ENCODE measurements at regions not wholly inside any gene's neighbourhood (a gene's known extent, or its start where the extent isn't known, plus 50 kb on each side); places are given as distances from the start of the nearest gene placed in this dataset.

DNA sequence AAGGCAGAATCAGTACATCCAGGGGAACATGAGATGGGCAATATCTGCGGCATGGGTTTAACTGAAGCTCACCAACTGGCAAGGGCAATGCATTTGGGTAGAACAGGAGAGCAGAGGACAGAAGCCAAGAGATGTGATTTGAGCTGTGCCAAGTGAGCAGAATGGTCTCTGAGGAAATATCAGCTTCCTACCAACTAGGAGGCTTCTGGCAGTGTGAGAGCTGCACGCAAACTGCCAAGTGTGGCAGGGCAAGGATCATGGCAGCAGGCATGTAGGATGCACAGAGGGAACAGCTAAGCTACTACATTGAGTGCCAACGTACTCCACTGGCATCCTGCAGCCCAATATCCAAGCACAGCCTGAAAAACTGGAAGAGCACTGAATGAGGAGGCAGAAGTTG lies 1036.5 kb downstream of the TUSC7 start:
- no peak overlapping the region for H3K4me3 ChIP-seq
- no peak overlapping the region for H3K27ac ChIP-seq

DNA sequence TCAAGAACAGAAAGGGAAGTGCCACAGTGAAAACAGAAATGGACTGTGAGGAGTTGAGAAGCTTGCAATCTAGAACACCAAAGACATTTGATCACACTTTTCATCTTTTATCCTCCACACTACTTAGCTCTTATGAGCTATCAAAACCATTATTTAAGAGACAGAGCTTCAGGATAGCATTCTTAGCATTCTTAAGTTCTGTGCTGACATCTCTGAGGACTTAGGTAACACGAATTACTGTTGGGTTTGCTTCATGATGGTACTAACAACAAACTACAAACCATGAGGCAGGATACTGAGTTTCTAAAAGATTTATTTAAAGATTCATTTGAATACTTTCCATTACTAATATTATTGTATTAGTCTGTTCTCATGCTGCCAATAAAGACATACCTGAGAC lies 1038.6 kb downstream of the TUSC7 start:
- no peak overlapping the region for H3K27ac ChIP-seq
- no peak overlapping the region for H3K4me3 ChIP-seq

DNA sequence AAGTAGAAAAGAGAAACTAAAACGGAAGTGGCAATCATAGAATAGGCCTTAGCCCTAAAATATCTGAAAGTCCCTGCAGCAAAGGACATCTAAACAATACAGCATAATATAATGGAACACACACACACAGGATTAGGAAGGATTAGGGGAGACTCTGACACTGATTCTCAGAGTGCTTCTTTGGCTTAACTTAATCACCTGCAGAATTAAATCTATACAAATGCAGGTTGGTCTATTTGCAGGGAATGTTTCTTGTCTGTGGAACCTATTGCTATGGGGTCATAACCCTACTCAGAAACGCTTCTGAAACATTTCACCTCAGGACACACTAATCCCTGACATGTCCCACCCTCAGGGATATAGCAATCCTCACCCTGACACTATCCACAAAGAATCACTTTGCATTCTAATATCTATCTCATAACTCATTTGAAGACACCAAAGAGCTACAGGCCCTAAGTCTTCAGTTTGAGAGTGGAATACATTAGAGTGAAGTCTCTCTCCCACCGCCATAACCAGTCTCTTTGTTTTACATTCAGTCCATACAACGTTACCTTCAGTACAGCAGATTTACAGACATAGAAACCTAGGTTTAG lies 1041.2 kb downstream of the TUSC7 start:
- Histone ChIP-seq H3K4me3 (no peak overlapping the region), H3K27ac (no peak overlapping the region)

DNA sequence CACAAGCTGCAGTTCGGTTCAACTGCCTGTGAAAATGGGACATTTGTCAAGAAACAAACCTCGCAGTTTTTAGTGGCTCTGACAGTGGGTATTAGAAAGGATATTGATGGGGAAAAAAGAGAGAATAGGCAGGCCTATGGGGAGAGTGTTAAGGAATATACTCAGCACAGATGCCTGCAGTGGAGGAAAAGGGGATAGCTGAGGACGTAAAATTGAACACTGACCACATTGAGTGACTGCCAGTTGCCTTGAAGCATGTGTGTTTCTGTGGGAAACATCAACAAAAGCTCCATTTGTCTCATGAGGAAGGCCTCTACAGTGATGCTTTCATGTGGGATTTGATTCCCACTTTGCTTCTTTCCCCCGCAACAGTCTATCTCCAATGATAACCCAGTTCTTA lies 1042.1 kb downstream of the TUSC7 start:
- H3K27ac ChIP-seq = no peak overlapping the region
- H3K4me3 ChIP-seq = no peak overlapping the region

DNA sequence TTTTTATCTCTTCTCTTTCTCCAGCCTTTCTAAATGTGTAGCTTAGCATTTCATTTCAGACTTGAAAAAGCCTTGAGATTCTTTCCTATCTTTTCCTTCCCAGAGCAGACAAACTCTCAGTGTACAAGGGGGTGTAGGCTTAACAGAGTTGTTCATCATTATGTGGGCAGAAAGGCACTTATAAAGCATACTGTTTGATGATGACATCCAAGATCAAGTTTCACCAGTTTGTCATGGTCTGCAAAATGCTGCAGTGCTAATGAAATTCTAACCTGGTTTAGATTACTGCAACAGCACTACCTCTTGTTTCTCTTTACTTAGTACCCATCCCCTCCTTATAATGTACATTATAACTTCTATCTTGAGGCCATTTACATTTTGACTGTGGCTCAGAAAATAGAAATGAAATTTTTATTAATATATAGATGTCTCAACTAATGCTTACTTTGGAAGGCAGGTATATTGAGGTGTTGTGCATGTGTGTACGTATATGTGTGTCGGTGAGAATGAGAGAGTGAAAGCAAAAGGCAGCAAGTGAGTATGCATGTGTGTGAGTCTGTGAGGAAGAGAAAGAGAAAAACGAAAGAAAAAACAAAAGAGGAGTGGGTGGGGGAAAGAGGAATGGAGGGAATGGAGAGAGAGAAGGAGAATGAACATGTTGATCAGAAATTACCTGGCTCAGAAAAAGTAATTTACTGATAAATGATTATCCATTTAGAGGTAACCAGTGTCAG lies 1043.6 kb downstream of the TUSC7 start:
- H3K27ac ChIP-seq = no peak overlapping the region
- H3K4me3 ChIP-seq = no peak overlapping the region

DNA sequence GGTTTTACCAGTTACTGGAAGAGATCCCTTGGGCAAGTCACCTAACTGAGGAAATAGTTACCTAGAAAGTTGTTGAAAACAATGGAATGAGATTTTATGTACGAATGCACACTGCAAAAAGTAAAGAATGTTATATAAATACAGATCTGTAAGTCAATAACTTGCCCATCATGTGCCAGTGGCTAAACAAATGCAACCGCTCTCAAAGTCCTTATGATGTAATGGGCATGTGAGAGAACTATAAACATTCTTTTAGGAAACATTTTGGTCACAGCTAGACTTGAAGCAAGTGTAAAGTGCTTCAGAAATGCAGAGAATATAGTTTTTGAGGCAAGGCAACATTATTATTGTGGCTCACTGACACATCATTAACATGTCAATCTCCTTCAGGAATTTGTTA lies 1044.5 kb downstream of the TUSC7 start:
- H3K4me3 ChIP-seq = no peak overlapping the region
- H3K27ac ChIP-seq = no peak overlapping the region

DNA sequence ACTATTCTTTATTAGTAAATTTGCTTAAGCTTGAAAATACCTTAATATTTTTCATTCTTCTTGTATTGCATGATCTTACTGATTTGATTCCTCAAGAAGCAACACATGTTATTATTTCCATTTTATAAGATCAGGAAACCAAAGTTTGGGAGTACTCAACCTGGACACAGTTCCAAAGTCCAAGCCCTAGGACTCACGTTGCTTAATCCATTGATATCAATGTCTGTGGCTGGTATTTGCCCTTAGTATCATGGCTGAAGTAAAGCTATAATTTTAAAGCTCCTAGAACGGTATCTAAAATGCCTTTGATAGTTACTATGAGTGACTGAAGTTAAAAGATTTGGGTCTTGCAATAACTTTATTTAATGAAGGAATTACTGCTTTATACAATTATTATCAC lies 1045.3 kb downstream of the TUSC7 start:
- Histone ChIP-seq H3K27ac (no peak overlapping the region), H3K4me3 (no peak overlapping the region)

DNA sequence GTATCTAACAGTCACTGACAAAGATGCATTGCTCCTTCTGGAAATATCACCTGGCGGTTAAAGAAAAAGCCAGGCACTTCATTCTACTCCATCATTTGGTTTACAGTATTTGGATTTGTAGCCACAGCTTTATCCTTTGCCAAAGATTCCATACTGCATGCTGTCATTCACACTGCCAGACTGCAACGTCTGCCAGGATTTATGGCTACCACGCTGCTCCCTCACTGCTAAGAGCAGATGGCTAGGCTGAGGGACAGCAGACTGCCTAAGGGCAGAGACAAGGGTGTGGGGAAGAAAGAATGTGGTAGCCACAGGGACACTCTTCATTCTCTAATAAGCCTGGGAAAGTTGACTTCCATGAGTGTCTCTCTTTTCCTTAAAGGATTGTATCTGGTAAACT lies 1047.0 kb downstream of the TUSC7 start:
- Histone ChIP-seq H3K27ac (no peak overlapping the region), H3K4me3 (no peak overlapping the region)

DNA sequence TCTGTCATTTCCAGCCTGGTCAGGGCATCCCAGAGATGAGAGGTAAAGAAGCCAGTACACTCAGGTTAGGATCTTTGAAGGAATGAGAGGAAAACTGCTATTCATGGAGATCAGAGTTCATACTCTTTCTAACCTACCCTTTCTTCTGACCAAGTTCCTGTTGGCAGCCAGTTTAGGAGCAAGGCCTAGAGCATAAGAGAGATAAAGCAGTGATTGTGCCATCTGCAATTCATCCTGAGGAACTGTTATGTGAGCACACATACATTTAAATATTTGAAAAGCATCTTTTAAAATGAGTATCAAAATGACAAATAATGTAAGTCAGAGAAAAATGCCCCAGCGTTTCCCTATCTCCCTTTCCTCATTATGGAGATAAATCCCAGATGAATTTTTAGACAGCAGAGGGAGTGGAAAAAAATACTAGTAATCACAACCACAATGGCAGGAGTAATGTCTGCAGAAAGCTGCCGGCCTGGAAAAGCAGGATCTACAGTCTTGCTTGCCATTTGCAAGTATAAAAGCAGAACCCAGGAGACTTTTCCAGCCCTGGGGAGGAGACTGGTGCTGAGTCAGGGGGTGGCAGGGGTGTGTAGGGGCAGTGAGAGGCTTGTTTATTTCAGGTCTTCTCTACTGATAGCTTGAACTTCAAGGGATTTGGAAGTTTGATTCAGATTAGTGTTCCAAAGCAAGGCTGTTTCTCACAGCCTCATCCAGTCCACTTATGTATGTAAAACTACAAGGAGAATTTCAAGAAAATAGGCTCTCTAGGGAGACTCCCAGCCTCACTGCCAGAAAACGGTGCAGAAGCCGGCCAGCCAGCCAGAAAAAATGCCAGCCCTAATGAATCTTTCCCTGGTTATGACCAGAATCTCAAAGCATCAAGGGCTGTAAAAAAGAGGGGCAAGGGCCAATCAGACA lies 1052.4 kb downstream of the TUSC7 start:
- H3K4me3 ChIP-seq = no peak overlapping the region
- no peak overlapping the region for H3K27ac ChIP-seq

DNA sequence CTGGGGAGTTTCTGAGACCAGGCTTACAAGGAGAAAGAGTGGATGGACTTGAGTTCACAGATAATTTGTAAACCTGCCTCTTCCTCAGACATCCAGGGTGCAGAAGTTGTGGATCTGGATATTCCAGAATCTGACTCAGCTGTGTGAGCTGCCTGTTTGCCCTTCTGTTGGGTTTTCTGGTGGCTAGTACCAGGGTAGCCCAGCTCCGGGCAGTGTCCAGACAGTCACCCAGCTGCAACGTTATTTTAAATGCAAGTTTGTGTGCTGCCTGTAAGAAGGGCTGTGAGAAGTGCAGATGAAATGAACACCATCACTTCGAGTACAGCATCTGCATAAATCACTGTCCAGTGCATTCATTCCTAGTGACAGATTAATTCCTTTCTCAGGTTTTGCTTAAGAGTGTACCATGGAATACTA lies 1053.0 kb downstream of the TUSC7 start:
- Histone ChIP-seq H3K27ac (no peak overlapping the region), H3K4me3 (no peak overlapping the region)

DNA sequence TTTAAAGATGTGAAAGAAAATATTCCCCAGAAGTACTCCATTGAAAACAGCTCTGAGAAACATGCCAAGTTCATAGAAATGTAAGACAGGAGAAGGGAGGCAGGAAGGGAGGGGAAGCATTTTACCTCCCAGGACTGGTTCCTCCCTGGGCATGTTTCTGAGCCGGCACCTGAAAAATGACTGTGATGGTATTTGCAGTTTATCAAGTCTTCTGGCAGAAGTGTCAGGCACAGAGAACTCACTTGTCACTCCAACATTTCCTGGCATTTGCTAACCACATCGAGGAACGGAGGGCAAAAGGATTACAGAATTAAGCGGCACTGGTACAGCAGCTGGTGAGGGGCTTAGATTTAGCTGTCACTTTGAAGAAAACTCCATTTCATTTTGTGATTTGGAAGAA lies 1054.0 kb downstream of the TUSC7 start:
- Histone ChIP-seq H3K4me3 (no peak overlapping the region), H3K27ac (no peak overlapping the region)

DNA sequence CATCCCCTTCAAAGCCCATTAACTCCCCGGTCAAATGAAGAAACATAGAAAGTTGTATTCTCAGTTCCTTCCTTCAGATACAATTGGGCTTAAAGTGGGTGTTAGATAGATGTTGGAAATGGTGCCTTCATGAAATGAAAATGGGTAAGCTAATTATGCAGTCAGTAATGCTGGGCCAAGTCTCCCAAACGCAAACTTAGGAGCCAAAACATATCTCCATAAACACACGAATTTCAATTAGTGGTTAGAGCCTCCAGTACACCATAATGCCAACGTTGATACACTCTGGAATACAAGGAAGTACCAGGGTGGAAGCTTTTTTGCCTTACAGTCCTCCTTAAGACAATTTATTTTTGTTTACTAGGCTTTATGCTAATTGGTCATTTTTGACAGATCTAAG lies 1059.0 kb downstream of the TUSC7 start:
- Histone ChIP-seq H3K4me3 (no peak overlapping the region), H3K27ac (no peak overlapping the region)

DNA sequence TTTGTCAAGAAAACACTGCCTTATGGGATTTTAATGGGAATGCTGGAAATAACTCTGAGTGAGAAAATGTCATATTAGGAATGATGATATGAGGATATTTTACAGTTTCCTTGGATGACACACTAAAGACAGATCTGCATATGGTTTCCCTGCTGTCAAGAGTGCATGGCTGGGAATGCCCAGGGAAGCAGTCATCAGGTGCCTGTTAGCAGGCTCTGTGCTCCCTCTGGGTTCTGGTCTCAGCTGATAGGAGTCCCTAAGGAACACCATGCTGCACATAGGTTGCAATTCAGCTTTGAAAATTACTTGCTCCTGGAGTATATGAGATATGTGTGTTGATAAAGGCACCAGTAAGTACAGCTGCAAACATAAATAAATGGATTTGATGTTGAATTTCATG lies 1064.6 kb downstream of the TUSC7 start:
- Histone ChIP-seq H3K4me3 (no peak overlapping the region), H3K27ac (no peak overlapping the region)

DNA sequence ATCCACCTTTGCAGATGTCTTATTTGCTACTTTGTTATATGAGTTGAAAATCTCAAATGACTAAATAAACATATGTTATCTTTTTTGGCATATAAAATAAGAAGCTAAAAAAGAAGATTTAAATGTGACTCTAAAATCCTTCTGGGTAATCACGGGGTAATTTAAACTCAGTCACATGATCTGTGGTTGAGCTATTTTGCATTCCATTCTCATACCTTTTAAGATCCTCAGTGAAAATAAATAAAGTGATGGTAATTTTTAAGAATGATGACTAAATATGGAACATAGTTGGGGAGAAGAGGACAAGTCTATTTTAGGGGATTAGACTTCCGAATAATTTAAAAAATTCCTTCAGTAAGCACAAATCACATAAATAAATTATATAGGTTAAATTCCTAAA lies 1076.8 kb downstream of the TUSC7 start:
- Histone ChIP-seq H3K27ac (no peak overlapping the region), H3K4me3 (no peak overlapping the region)

DNA sequence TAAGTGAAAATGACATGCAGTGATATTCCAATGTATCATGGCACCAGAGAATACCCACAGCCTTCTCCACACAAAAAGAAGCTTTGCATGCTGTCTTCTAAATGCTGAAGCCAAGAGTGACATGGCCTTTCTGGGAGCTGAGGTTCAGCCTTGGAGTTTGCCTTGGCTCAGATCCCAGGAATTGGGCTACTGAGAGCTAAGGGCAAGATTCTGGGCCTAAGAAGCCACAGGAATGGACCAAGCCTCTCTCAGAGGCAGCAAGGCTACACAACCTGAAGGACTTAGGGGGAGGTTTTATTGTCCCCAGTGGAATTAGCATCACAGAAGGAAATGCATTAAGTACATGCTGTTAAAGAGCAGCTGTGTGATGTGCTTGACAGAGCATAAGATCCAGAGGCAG lies 1078.5 kb downstream of the TUSC7 start:
- H3K4me3 ChIP-seq = no peak overlapping the region
- H3K27ac ChIP-seq = no peak overlapping the region

DNA sequence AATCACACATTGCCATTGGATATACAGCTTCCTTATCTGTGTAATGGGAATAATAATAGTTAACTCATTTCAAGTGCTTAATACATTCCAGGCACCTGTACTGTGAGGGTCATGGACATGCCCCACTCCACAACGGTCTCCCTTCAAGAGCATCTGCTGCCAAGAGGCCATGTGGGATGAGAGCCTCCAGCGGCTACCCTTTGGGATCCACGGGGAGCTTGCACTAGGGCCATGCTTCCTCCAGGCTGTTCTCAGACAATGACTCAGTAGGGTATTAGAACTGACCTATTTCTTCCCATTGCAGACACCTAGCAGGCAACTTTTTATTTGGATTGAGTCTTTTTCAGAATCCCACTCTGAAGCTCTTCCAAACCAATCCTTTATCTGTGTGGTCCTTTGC lies 1078.9 kb downstream of the TUSC7 start:
- no peak overlapping the region for H3K4me3 ChIP-seq
- no peak overlapping the region for H3K27ac ChIP-seq

DNA sequence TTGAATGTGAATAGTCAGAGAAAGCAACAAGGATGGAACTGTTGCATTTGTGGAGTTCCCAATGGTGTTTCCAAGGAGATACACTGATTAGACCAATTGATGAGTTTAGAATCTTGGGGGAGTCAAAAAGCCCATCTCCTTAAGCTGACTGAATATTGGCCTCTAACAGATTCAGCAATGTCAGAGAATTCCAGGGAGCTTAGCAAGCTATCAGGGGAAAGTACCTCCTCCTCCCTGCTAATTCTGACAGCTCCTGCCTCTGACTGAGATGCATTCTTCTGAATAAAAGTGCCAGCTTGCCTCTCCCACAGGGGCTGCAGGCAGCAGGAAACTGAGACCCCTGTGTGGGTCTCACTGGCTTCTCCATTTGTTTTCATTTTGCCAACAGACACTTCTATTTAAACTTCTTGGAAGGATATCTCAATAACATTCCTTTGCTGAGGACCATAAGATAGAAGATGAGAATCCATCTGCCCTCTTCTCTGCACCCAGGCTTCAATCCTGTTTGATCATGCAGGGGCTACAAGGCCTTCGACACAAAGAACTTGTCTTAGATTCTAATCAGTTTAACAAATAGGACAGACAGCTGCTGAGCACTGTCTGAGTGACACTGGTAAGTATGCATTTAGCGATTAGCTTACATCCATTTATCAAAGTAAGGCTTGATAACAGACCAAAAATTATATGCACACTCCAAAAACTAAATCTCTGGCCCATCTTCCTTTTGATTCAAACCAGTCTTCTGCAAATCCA lies 1080.8 kb downstream of the TUSC7 start:
- H3K4me3 ChIP-seq = no peak overlapping the region
- H3K27ac ChIP-seq = no peak overlapping the region

DNA sequence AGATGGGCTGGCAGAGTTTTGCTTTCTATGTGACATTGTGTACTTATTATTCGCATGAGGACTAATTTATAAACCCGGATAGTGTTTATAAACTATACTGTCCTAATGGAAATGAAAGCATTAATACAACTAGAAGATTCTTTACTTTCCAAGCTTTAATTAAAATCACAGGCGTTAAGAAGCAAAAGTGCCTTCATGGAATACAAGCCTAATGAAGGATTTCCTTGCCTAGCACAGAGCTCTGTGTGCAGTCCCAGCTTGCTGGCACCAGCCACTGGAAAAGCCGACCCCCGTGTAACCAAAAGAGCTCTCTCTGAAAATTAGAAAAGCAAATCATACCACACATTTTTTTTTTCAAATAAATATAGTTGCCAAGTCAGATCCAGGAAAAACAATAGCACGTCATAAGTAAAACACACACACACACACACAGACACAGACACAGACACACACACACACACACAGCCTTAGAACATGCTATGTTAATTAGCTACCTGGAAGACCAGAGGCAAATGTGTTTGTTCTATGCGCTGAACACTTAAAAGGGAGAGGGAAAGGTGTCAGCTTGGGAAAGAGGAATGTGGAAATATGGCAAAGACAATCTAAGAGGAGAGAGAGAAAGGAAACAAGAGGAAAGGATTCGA lies 1084.2 kb downstream of the TUSC7 start:
- Histone ChIP-seq H3K27ac (no peak overlapping the region), H3K4me3 (no peak overlapping the region)

DNA sequence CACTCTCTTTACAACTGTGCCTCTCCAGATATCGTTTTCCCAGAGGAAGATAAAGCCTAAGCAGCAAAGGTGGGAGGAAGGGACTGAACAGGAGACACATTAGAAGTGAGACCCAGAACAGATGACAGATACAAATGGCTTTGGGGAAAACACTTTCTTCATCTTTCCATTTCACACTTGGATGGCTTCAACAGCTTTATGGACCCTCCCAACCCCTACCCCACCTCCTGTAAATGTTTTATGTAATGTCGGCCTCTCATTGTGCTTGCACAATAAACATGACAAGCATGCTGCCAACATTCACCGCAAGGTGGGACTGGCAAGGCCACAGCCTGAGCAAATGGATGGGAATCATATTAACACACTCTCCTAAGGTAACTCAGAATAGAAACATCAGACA lies 1088.6 kb downstream of the TUSC7 start:
- H3K27ac ChIP-seq = no peak overlapping the region
- H3K4me3 ChIP-seq = no peak overlapping the region

All from skin epidermis (tissue), 12 donors.